NCI-H2107 treated with DMSO at 0.1 percent for 48 hours (cell line): ENCODE measurements at regions not wholly inside any gene's neighbourhood (a gene's known extent, or its start where the extent isn't known, plus 50 kb on each side); places are given as distances from the start of the nearest gene placed in this dataset.

Source experiments
- DNase-seq: peaks from one replicate; lab custom pipeline; 2025; ENCODE audit not compliant: unreplicated experiment; lab: John Stamatoyannopoulos, UW

DNA sequence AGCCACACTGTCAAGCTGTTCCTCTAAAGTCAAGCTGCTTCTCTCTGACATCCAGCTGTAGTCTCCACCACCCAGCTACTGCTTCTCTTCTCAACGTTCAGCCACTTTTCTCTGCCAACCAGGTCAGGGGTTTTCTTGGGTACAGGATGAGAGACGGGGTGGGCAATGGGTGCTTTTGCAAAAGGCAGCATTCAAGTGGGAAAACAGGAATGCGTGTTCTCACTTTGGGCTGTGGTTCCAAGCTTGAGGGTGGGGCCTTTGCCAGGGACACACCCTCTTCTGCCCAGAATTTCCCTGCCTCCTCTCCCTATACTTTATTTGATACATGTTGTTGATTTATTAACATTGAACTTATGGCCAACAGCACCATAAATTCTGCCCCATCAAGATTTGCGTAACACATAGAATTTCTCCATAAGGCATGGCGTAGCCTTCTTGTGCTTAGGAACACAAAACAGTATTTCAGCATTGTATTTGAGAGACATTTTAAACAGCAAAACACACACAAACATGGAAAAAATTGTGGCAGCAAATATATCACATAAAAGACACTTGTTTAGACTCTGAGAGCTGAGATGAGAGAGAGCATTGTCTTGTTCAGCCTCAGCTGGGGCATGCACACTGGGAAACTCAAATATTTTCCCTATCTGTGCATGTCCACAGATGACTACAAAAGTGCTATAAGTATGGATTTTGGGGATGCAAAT is 392.8 kb downstream of the SLITRK6 start:
- DNase-seq, result no peak

DNA sequence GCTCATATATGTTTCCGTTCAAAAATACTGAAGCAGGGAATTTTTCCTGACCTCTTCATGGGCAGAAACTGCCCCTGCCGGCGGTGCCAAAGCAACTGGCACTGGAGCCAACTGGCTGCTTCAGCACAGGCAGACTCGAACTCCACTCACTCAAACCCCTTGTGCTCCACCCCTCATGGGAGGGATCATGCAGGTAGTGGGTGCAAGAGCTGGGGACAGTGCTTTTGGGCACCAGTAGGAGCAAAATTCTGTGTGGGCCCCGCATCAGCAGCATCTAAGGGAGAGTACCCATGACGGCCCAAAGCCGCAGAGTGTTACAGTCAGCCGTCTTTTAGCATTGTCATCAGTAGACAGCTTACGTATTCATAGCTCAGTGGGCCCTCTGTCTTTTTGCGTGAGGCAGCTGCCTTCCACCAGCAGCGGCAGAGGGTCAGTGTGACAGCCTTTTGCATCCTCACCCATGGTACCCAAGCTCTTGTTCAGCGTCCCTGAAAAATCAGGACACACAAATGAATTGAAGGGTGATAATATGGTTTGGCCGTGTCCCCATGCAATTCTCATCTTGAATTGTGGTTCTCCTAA is 393.8 kb downstream of the SLITRK6 start:
- no peak for DNase-seq

DNA sequence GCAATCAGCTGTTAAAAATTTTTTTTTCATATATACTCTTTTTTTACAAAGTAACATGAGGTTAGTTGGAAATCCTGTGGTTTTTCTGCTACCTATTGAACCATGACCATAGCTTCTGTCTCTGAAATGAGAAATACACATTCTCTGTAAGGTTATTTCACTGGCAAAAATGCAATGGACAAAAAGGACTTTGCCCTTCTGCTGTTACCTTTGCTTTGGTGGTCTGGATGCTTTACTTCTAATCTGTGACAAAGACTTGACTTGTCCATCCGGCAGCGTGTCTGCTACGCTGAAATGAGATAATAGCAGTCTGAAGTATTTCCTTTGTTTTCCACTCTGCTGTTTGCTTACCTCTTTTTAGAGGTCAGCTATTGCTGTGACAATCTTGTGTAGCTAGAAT is 412.8 kb downstream of the SLITRK6 start:
- DNase-seq, result peak; percentile 2

DNA sequence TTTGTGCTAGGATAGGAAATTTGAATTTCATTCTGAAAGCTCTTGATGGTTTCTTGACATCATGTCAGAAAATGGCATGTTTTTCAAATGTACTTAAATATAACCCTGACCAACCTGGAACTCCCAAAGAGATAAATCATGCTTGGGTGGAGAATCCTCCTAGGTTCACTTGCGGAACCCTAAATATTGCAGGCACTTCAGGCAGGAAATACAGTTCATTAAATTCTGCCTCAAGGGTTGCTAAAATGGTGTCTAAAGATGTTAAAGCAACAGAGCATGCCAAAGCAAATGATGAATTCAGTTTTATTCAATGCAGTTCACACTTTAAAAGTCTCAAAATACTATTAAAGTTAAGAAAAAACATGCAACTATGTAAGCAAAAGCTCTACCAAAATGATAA is 415.9 kb downstream of the SLITRK6 start:
- DNase-seq, result no peak

DNA sequence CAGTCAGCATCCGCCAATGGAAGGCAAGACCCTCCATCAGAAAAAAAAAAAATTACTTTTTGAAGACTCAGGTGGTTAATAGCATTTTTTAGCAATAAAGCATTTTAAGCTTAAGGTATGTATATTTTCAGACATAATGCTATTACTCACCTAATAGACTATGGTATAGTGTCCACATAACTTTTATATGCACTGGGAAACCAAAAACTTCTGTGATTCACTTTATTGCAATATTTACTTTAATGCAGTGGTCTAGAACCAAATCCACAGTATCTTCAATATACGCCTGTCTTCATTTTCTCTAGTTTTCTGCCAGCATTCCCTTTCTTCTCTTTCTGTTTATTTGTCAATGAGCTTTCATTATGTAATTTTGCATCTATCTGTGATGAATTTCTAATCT is 418.1 kb downstream of the SLITRK6 start:
- DNase-seq, result no peak

DNA sequence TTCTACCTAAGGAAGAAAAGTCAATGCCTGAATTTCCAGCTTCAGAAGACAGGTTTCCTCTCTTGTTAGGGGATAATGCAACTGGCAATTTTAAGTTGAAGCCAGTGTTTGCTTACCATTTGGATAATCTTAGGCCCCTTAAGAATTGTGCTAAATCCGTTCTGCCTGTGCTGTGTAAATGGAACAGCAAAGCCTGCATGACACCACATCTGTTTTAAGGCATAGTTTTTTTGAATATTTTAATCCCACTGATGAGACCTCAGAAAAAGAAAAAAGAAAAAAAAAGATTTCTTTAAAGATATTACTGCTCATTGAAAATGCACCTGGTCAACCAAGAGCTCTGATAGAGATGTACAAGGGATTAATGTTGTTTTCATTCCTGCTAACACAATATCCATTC is 419.2 kb downstream of the SLITRK6 start:
- no peak for DNase-seq

DNA sequence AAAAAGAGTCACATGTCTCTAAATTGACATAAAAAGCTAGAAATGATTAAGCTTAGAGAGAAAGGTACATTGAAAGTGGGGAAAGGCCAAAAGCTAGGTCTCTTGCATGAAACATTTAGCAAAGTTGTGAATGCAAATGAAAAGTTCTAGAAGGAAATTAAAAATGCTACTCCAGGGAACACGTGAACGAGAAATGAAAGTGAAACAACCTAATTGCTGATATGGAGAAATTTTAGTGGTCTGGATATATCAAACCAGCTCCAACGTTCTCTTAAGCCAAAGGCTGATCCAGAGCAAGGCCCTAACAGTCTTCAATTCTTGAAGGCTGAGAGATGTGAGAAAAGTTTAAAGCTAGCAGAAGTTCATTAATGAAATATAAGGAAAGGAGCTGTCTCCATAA is 419.8 kb downstream of the SLITRK6 start:
- no peak for DNase-seq

DNA sequence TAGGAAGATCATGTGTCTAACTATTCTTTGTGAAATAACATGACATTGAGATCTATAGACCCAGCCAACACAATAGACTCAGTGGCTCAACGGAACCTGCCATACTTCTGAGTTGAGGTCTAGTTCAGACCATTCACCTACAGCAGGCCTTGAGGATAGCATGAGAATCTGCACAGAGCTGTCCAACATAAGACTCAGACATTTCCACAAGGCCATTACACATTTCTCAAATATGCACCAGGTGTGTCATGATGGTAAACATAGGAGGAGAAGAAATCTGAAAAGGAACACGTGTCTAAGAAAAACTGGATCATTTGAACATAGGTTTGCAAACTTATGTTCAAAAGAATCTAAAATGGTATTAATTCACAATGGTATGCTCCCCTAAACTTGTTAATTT is 421.4 kb downstream of the SLITRK6 start:
- no peak for DNase-seq

DNA sequence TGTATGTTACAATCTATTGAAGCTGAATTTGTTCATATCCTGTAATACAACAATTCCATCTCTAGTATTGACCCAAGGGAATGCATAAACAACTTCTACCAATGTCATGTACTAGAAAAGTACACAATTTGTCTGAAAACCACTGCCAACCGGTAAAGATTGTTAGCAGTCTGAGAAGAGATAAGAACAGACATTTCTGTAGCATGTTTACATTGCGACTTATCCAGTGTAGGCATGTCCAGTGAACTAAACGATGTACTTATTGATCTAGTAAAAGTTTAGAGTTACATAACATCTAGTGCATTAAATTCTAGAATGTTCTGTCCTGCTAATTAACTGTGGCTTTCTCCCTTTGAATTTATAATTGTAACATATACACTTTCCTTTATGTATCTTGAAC is 425.9 kb downstream of the SLITRK6 start:
- DNase-seq, result no peak

DNA sequence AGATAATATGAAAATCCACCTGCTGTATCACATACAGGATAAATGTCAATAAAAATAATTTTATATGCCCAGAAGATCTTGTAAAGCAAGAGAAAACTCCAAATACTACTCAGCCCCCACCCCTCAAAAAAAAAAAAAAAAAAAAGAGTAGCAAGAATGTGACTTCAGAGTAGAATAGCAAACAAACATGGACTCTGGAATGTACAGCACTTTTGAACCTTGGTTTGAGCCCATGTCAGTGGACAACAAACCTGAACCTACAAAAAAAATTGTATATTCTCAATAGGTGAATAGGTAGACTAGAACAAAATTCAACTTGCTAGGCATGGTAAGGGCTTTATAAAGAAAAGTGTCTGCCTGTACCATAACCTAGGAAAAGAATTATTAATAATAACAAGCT is 428.0 kb downstream of the SLITRK6 start:
- DNase-seq, result no peak

DNA sequence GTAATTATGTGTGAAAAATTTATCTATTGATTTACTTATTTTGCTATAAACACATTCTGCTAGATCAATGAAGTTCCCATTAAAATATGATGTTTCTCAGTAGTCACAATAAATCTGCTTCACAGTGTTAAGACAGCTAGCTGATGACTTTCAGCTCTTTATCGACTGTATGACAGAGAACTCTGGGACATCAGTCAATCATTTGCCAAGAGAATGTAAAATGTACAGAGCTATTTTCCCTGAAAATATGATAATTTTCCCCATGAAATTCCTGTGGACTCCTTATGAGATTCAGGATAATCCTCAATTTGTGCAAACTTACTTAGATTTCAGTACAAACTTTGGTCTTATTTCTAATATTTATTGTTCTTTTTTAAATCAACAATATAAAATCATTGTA is 430.5 kb downstream of the SLITRK6 start:
- DNase-seq, result no peak

DNA sequence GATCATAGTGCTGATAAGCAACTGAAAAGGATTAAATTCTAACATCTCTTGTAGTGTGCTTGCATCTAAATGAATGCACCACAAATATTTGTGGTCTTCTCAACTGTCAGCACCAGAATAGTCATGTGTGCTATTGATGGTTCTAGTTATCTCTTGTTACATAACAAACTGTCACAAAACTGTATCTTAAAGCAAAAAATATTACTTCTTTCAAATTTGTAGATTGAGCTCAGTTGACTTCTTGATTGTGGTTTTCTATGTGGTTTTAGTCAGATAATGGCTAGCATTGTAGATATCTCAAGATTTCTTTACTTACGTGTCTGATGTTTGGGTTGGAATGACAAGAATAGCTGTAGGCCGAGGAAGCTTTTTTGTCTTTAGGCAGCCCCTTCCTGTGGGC is 431.3 kb downstream of the SLITRK6 start:
- DNase-seq, result no peak

DNA sequence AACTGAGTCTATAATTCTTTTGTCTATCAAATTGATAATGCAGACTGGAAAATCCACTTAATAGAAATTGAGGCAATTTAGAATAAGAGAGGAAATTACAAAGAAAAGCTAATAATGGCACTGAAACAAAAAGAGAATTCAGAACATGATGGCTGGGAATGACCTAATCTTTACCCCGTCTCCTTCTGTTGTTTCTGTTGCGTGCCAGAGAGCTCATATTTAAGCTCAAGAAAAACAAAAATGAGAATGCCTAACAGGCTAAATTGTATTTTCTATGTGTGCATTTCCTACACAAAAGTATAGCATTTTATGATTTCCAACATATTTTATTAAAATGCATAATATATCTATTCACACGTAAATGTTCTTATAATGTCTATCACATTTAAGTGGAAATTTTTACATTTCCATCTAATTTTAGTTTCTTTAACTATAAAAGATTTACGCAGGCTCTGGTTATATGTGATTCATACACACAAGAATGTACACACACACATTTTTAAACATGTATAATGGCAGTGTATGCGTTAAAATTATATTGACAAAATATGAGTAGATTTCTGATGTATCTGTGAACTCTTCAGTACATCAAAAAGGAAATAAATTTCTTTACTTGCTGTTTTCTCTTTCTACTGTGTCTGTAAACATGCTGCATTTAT is 432.3 kb downstream of the SLITRK6 start:
- DNase-seq, result no peak

DNA sequence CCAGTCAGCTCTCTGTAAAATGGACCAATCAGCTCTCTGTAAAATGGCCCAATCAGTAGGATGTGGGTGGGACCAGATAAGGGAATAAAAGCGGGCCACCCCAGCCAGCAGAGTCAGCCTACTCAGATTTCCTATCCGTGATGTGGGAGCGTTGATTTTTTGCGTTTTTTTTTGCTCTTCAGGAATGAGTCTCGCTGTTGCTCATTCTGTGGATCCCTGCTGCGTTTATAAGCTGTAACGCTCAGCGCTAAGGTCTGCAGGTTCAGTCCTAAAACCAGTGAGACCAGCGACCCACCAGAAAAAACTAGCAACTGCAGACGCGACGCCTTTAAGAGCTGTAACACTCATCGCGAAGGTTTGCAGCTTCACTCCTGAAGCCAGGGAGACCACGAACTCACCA is 435.7 kb downstream of the SLITRK6 start:
- no peak for DNase-seq

DNA sequence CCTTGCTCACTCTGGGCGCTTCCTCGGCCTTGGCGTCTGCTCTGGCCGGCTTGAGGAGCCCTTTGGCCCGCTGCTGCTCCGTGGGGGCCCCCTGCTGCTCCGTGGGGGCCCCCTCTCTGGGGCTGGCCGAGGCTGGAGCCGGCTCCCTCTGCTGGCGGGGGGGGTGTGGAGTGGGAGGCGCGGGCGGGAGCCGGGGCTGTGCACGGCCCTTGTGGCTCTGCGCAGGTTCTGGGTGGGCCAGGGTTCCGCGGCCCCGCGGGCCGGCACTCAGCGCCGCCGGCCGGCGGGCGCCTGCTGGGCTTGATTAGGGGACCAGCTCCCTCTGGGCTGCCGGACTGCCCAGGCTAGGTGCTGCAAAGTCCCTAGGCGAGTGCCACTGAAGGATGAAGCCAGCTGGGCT is 436.2 kb downstream of the SLITRK6 start:
- no peak for DNase-seq

DNA sequence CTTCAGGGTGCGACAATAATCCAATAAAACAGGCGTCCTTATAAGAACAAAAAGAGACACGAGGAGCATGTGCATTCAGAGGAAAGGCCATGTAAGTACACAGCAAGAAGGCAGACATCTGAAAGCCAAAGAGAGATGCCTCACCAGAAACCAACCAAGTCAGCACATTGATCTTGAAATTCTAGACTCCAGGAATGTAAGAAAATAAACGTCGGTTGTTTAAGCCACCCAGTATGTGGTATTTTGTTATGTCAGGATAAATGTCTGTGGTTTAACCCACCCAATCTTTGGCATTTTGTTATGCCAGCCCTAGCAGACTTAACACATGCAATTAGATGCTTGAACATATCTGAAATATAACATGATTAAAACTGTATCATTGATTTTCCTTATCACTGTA is 452.0 kb downstream of the SLITRK6 start:
- DNase-seq, result no peak

DNA sequence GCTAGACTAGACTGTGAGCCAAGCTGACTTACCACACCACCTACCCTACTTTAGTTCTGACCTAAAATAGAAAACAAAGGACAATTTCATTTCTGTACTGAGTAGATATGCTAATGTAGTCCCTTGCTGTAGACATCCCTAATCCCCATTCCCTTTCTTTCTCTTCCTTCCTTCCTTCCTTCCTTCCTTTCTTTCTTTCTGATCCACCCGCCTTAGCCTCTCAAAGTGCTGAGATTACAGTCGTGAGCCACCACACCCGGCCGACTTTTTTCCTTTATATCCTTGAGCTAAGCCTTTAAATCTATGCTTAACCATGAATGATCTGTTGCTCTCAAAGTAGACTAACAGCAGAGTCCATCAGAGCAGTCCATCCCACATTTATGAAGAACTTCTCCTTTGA is 465.0 kb downstream of the SLITRK6 start:
- DNase-seq, result no peak

DNA sequence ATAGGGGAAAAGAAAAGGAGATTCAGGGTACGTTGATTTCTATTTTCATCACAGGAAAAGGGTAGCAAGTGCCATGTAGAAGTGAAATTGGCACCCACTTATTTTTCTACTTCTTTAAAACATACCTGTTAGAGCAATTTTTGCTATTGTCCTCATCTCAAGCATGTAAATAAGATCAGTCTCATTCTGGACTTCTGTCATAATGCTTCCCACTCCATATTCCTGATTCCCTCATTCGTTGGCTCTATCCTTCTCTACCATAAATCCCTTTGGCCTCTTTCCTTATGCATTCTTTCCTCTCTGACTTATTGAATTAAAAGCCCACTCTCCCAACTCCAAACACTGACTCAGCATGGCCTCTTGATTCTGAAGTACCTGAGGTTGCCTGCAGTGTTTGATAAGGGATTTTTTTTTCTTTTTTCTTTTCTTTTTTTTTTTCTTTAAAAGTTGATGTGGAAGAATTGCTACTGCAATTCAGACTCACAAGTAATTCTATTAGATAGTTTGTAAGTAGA is 465.7 kb downstream of the SLITRK6 start:
- DNase-seq, result no peak

DNA sequence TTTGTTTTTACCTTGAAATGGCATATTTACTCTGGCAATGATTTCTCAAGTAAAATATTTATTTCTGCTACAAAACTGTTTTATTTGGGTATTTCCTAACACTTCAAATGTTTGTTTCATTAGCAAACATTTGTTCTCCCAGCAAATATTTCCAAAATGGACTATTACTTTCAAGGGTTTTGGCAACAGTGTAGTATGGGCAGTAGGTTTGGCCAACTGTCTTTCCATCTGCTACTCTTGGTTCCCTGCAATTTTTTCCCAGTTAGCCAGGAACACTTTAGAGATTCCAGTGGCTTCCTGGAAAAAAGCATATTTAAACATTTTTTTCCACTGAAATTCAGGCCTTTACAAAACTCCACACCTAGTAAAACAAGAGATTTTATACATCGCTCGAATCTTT is 466.6 kb downstream of the SLITRK6 start:
- no peak for DNase-seq

DNA sequence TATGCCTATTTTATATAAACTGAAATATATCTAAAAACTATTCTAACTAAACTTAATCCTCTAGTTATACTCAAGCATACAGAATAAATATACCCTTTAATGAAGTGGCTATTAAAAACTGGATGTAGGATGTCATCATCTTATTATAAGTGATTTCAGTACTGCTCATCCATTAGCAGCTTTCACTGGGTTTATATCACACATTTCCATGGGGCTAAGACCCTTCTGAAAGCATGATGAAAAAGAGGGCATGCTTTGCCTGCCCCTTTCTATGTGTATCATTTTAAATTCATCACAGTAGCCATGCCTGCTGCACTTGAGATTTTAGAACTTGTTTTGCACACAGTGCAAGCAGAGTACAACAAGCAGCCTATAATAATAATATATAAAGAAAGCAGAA is 477.5 kb downstream of the SLITRK6 start:
- no peak for DNase-seq

DNA sequence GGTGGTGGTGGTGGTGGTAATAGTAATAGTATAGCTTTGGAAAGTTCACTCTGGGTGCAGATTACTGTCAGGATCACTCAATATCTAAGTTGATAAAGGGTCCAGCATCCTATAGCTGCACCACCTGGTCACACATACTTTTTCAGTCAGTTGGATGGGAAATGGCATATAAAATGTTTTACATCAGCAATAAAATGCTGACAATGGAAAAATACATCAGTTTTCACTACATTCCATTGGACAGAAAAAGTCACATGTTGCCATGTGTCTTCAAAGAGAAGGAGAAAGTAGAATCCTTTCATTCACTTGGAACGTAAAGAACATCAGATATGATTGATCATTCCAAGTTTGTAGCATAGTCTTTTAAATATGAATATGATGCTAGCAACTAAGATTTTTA is 481.4 kb downstream of the SLITRK6 start:
- DNase-seq, result no peak

DNA sequence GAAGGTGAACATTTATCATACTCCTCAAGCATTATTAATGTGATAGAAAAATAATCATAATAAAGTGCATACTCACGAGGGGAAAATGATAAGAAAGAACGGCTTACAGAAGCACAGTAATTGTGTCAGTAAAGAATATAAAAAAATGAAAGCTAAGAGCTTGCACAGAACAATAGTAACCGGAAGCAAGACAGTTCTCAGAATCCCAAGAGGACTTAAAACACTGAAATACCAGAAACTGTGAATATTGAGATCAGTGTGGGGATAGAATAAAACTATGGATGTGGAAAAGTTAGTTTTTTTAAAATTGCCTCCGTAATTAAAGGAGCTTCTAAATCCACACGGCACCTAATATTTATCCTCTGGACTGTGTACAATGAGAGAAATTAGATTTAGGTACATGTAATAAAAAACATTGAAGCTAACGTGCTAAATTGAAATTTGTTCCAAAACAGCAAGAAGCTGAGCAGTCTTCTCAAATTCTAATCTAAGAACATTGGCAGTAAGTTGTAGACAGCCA is 482.7 kb downstream of the SLITRK6 start:
- no peak for DNase-seq
